ENCODE measurements at regions not wholly inside any gene's neighbourhood (a gene's known extent, or its start where the extent isn't known, plus 50 kb on each side); places are given as distances from the start of the nearest gene placed in this dataset.

- ChIA-PET CTCF (no interaction called here), POLR2A (no interaction called here)
- H3K36me3 ChIP-seq (ENCODE audit: control insufficient read depth, insufficient read depth, low read length) = no peaks in the 10 kb centered on the region
- no peak overlapping the region for H3K4me3 ChIP-seq (ENCODE audit: low read depth, low read length)
- no peak for TF ChIP-seq CTCF (IDR thresholded peaks at IDR 0.05; ENCODE audit: insufficient read depth, low read depth, low read length)
- DNase-seq (ENCODE audit: low read depth) = no peak
- no peaks in the 10 kb centered on the region for H3K27me3 ChIP-seq (ENCODE audit: control insufficient read depth, insufficient read depth, low read length)
These were observed 214.0 kb upstream of the MPHOSPH6 start for GRCh38 chr16:82384017-82384416.

GRCh38 chr16:82382521-82382920 is 212.5 kb upstream of the MPHOSPH6 start:
- no peak for DNase-seq (ENCODE audit: low read depth)
- H3K4me3 ChIP-seq (ENCODE audit: low read depth, low read length) = no peak overlapping the region
- ChIA-PET POLR2A (no interaction called here), CTCF (no interaction called here)
- H3K36me3 ChIP-seq (ENCODE audit: control insufficient read depth, insufficient read depth, low read length) = no peaks in the 10 kb centered on the region
- H3K27me3 ChIP-seq (ENCODE audit: control insufficient read depth, insufficient read depth, low read length) = no peaks in the 10 kb centered on the region
- TF ChIP-seq CTCF (IDR thresholded peaks at IDR 0.05; ENCODE audit: insufficient read depth, low read depth, low read length) = no peak

- H3K36me3 ChIP-seq (ENCODE audit: control insufficient read depth, insufficient read depth, low read length) = no peaks in the 10 kb centered on the region
- no peak for DNase-seq (ENCODE audit: low read depth)
- H3K4me3 ChIP-seq (ENCODE audit: low read depth, low read length) = no peak overlapping the region
- no peak for TF ChIP-seq CTCF (IDR thresholded peaks at IDR 0.05; ENCODE audit: insufficient read depth, low read depth, low read length)
- CTCF ChIA-PET = no interaction called here
- POLR2A ChIA-PET = no interaction called here
- H3K27me3 ChIP-seq (ENCODE audit: control insufficient read depth, insufficient read depth, low read length) = no peaks in the 10 kb centered on the region
These were observed 209.5 kb upstream of the MPHOSPH6 start for GRCh38 chr16:82379551-82379950.

- POLR2A ChIA-PET = no interaction called here
- CTCF ChIA-PET = interaction anchor here (0.5 kb wide), 1 partner anchor 983 kb away, joined by 3 read pairs; no protein-coding TSS in a partner anchor
- no peaks in the 10 kb centered on the region for H3K27me3 ChIP-seq (ENCODE audit: control insufficient read depth, insufficient read depth, low read length)
- no peaks in the 10 kb centered on the region for H3K36me3 ChIP-seq (ENCODE audit: control insufficient read depth, insufficient read depth, low read length)
- DNase-seq (ENCODE audit: low read depth) = no peak
- no peak for TF ChIP-seq CTCF (IDR thresholded peaks at IDR 0.05; ENCODE audit: insufficient read depth, low read depth, low read length)
- no peak overlapping the region for H3K4me3 ChIP-seq (ENCODE audit: low read depth, low read length)
These were observed 204.0 kb upstream of the MPHOSPH6 start for GRCh38 chr16:82373976-82374375.

- ChIA-PET CTCF (no interaction called here), POLR2A (no interaction called here)
- H3K36me3 ChIP-seq (ENCODE audit: control insufficient read depth, insufficient read depth, low read length) = no peaks in the 10 kb centered on the region
- TF ChIP-seq CTCF (IDR thresholded peaks at IDR 0.05; ENCODE audit: insufficient read depth, low read depth, low read length) = no peak
- no peak for DNase-seq (ENCODE audit: low read depth)
- no peaks in the 10 kb centered on the region for H3K27me3 ChIP-seq (ENCODE audit: control insufficient read depth, insufficient read depth, low read length)
- no peak overlapping the region for H3K4me3 ChIP-seq (ENCODE audit: low read depth, low read length)
These were observed 200.3 kb upstream of the MPHOSPH6 start for GRCh38 chr16:82370282-82370681.

Data from BJ (cell line).